ENCODE measurements at regions not wholly inside any gene's neighbourhood (a gene's known extent, or its start where the extent isn't known, plus 50 kb on each side); places are given as distances from the start of the nearest gene placed in this dataset.

- Mint-ChIP-seq H3K36me3 (ENCODE audit: low read depth) (no peaks in the 10 kb centered on the region), H3K4me3 (no peak overlapping the region)
Observed at GRCh38 chr11:134781380-134781866, 369.4 kb upstream of the B3GAT1 start.

GRCh38 chr11:134780486-134781147 is 368.6 kb upstream of the B3GAT1 start:
- Mint-ChIP-seq H3K4me3 (no peak overlapping the region), H3K27me3 (ENCODE audit: low read depth) (peaks cover 32% of the 10 kb centered on the region), H3K27ac (no peak overlapping the region), H3K9me3 (no peaks in the 10 kb centered on the region), H3K36me3 (ENCODE audit: low read depth) (no peaks in the 10 kb centered on the region), H3K4me1 (peaks cover 9% of the 10 kb centered on the region)
- peak in 1 of 3 experiments; percentile 23 for TF ChIP-seq CTCF (IDR thresholded peaks at IDR 0.05; ENCODE audit: unreplicated experiment in 3 of 3)

More at GRCh38 chr11:134781380-134781866, 369.4 kb upstream of the B3GAT1 start:
- Mint-ChIP-seq H3K4me1 (peaks cover 9% of the 10 kb centered on the region), H3K9me3 (no peaks in the 10 kb centered on the region), H3K27me3 (ENCODE audit: low read depth) (peaks cover 36% of the 10 kb centered on the region), H3K27ac (no peak overlapping the region)
- TF ChIP-seq CTCF (IDR thresholded peaks at IDR 0.05; ENCODE audit: unreplicated experiment in 3 of 3): no peak

GRCh38 chr11:134779179-134779578 is 367.1 kb upstream of the B3GAT1 start:
- no peaks in the 10 kb centered on the region for H3K36me3 Mint-ChIP-seq (ENCODE audit: low read depth)
- H3K4me1 Mint-ChIP-seq: peaks cover 9% of the 10 kb centered on the region
- no peak for TF ChIP-seq CTCF (IDR thresholded peaks at IDR 0.05; ENCODE audit: unreplicated experiment in 3 of 3)
- no peak overlapping the region for H3K4me3 Mint-ChIP-seq
- H3K27ac Mint-ChIP-seq: no peak overlapping the region
- no peaks in the 10 kb centered on the region for H3K9me3 Mint-ChIP-seq
- H3K27me3 Mint-ChIP-seq (ENCODE audit: low read depth): peaks cover 25% of the 10 kb centered on the region

- H3K27ac Mint-ChIP-seq: no peak overlapping the region
- no peak overlapping the region for H3K4me3 Mint-ChIP-seq
- H3K36me3 Mint-ChIP-seq (ENCODE audit: low read depth): no peaks in the 10 kb centered on the region
- H3K27me3 Mint-ChIP-seq (ENCODE audit: low read depth): peaks cover 15% of the 10 kb centered on the region
- peaks cover 13% of the 10 kb centered on the region for H3K9me3 Mint-ChIP-seq
- H3K4me1 Mint-ChIP-seq: no peaks in the 10 kb centered on the region
- no peak for TF ChIP-seq CTCF (IDR thresholded peaks at IDR 0.05; ENCODE audit: unreplicated experiment in 3 of 3)
Observed at GRCh38 chr11:134768463-134768862, 356.4 kb upstream of the B3GAT1 start.

- no peak for TF ChIP-seq CTCF (IDR thresholded peaks at IDR 0.05; ENCODE audit: unreplicated experiment in 3 of 3)
- no peak overlapping the region for H3K4me3 Mint-ChIP-seq
- H3K36me3 Mint-ChIP-seq (ENCODE audit: low read depth): no peaks in the 10 kb centered on the region
- H3K4me1 Mint-ChIP-seq: no peaks in the 10 kb centered on the region
- peaks cover 13% of the 10 kb centered on the region for H3K9me3 Mint-ChIP-seq
- H3K27me3 Mint-ChIP-seq (ENCODE audit: low read depth): peaks cover 23% of the 10 kb centered on the region
- no peak overlapping the region for H3K27ac Mint-ChIP-seq
Observed at GRCh38 chr11:134765565-134765964, 353.5 kb upstream of the B3GAT1 start.

GRCh38 chr11:134764966-134765365 is 352.9 kb upstream of the B3GAT1 start:
- Mint-ChIP-seq H3K4me1 (no peaks in the 10 kb centered on the region), H3K27me3 (ENCODE audit: low read depth) (peaks cover 23% of the 10 kb centered on the region), H3K9me3 (peaks cover 13% of the 10 kb centered on the region), H3K27ac (no peak overlapping the region), H3K4me3 (no peak overlapping the region), H3K36me3 (ENCODE audit: low read depth) (no peaks in the 10 kb centered on the region)
- TF ChIP-seq CTCF (IDR thresholded peaks at IDR 0.05; ENCODE audit: unreplicated experiment in 3 of 3): no peak

Data from nephron (organoid).